Activated CD8-positive, alpha-beta memory T cell treated with anti-CD3 and anti-CD28 coated beads, Interleukin-2, amount 10 ng/mL, durations not matched to agents 7 days and 5 days (primary cell): ENCODE measurements at regions not wholly inside any gene's neighbourhood (a gene's known extent, or its start where the extent isn't known, plus 50 kb on each side); places are given as distances from the start of the nearest gene placed in this dataset.

Experiments used
- ATAC-seq: fragments of 150-1000 bp; cut with Tn5 transposase; one replicate; pipeline ENCODE4 v1.10.0; 2021; ENCODE audit warnings: moderate library complexity
- CTCF ChIA-PET: fragments of 350-600 bp; sonication (Branson Sonifier 250); formaldehyde crosslinking; loops from one replicate; lab custom pipeline; 2021; ENCODE audit warnings: antibody characterized with exemption; lab: Charles Lee
- DNase-seq: peaks from one replicate; pipeline ENCODE4 v3.0.0-alpha.2; 2020
- H3K27ac Mint-ChIP-seq: one replicate; pipeline ENCODE4 v1.8.0; 2021; ENCODE audit warnings: mild to moderate bottlenecking, mixed read lengths
- H3K27me3 Mint-ChIP-seq: one replicate; pipeline ENCODE4 v1.8.0; 2021; ENCODE audit warnings: mixed read lengths
- H3K36me3 Mint-ChIP-seq: one replicate; pipeline ENCODE4 v1.8.0; 2021; ENCODE audit warnings: mild to moderate bottlenecking, mixed read lengths
- H3K4me1 Mint-ChIP-seq: one replicate; pipeline ENCODE4 v1.8.0; 2021; ENCODE audit warnings: mixed read lengths
- H3K4me3 Mint-ChIP-seq: one replicate; pipeline ENCODE4 v1.8.0; 2021; ENCODE audit warnings: mild to moderate bottlenecking, moderate library complexity, mixed read lengths
- H3K9me3 Mint-ChIP-seq: one replicate; pipeline ENCODE4 v1.8.0; 2022; ENCODE audit warnings: low read depth, mixed read lengths

GRCh38 chr12:87930033-87930432, 99.2 kb downstream of the C12orf50 start:
- ATAC-seq (no peak), DNase-seq (no peak)
- CTCF ChIA-PET, result no interaction called here
- Mint-ChIP-seq H3K27ac (no peak overlapping the region), H3K9me3 (no peaks in the 10 kb centered on the region), H3K27me3 (no peaks in the 10 kb centered on the region), H3K36me3 (no peaks in the 10 kb centered on the region), H3K4me3 (no peak overlapping the region), H3K4me1 (no peaks in the 10 kb centered on the region)

- no peak overlapping the region for H3K27ac Mint-ChIP-seq
- H3K27me3 Mint-ChIP-seq, result no peaks in the 10 kb centered on the region
- CTCF ChIA-PET, result no interaction called here
- DNase-seq, result no peak
- no peak for ATAC-seq
- H3K9me3 Mint-ChIP-seq, result no peaks in the 10 kb centered on the region
- H3K4me3 Mint-ChIP-seq, result no peak overlapping the region
- H3K4me1 Mint-ChIP-seq, result no peaks in the 10 kb centered on the region
- H3K36me3 Mint-ChIP-seq, result no peaks in the 10 kb centered on the region
Observed at GRCh38 chr12:87929346-87929745, 99.9 kb downstream of the C12orf50 start.

GRCh38 chr12:87928031-87928430, 101.2 kb downstream of the C12orf50 start:
- H3K27me3 Mint-ChIP-seq, result no peaks in the 10 kb centered on the region
- no peak for DNase-seq
- CTCF ChIA-PET, result no interaction called here
- no peak overlapping the region for H3K27ac Mint-ChIP-seq
- H3K4me1 Mint-ChIP-seq, result no peaks in the 10 kb centered on the region
- no peak overlapping the region for H3K4me3 Mint-ChIP-seq
- no peaks in the 10 kb centered on the region for H3K9me3 Mint-ChIP-seq
- no peak for ATAC-seq
- no peaks in the 10 kb centered on the region for H3K36me3 Mint-ChIP-seq

- no peak overlapping the region for H3K27ac Mint-ChIP-seq
- no peaks in the 10 kb centered on the region for H3K27me3 Mint-ChIP-seq
- no peaks in the 10 kb centered on the region for H3K4me1 Mint-ChIP-seq
- H3K9me3 Mint-ChIP-seq, result no peaks in the 10 kb centered on the region
- CTCF ChIA-PET, result no interaction called here
- no peaks in the 10 kb centered on the region for H3K36me3 Mint-ChIP-seq
- H3K4me3 Mint-ChIP-seq, result no peak overlapping the region
- DNase-seq, result no peak
- ATAC-seq, result no peak
Observed at GRCh38 chr12:87925021-87925420, 104.2 kb downstream of the C12orf50 start.

- no peaks in the 10 kb centered on the region for H3K27me3 Mint-ChIP-seq
- DNase-seq (no peak), ATAC-seq (no peak)
- no peak overlapping the region for H3K4me3 Mint-ChIP-seq
- H3K36me3 Mint-ChIP-seq, result no peaks in the 10 kb centered on the region
- no peaks in the 10 kb centered on the region for H3K4me1 Mint-ChIP-seq
- no peak overlapping the region for H3K27ac Mint-ChIP-seq
- CTCF ChIA-PET, result no interaction called here
- no peaks in the 10 kb centered on the region for H3K9me3 Mint-ChIP-seq
Observed at GRCh38 chr12:87924149-87924548, 105.1 kb downstream of the C12orf50 start.

- no peaks in the 10 kb centered on the region for H3K9me3 Mint-ChIP-seq
- no peak overlapping the region for H3K27ac Mint-ChIP-seq
- no peaks in the 10 kb centered on the region for H3K4me1 Mint-ChIP-seq
- no peak overlapping the region for H3K4me3 Mint-ChIP-seq
- CTCF ChIA-PET, result no interaction called here
- H3K36me3 Mint-ChIP-seq, result no peaks in the 10 kb centered on the region
- no peak for ATAC-seq
- no peak for DNase-seq
- H3K27me3 Mint-ChIP-seq, result no peaks in the 10 kb centered on the region
Observed at GRCh38 chr12:87923361-87923760, 105.8 kb downstream of the C12orf50 start.

- H3K36me3 Mint-ChIP-seq, result no peaks in the 10 kb centered on the region
- no peaks in the 10 kb centered on the region for H3K4me1 Mint-ChIP-seq
- no peak for DNase-seq
- no peak for ATAC-seq
- H3K27me3 Mint-ChIP-seq, result no peaks in the 10 kb centered on the region
- no peak overlapping the region for H3K4me3 Mint-ChIP-seq
- no peaks in the 10 kb centered on the region for H3K9me3 Mint-ChIP-seq
- CTCF ChIA-PET, result no interaction called here
- no peak overlapping the region for H3K27ac Mint-ChIP-seq
Observed at GRCh38 chr12:87922736-87923135, 106.5 kb downstream of the C12orf50 start.

- CTCF ChIA-PET, result no interaction called here
- no peaks in the 10 kb centered on the region for H3K4me1 Mint-ChIP-seq
- no peaks in the 10 kb centered on the region for H3K27me3 Mint-ChIP-seq
- H3K9me3 Mint-ChIP-seq, result no peaks in the 10 kb centered on the region
- no peak for DNase-seq
- no peaks in the 10 kb centered on the region for H3K36me3 Mint-ChIP-seq
- no peak overlapping the region for H3K4me3 Mint-ChIP-seq
- ATAC-seq, result no peak
- no peak overlapping the region for H3K27ac Mint-ChIP-seq
Observed at GRCh38 chr12:87921621-87922020, 107.6 kb downstream of the C12orf50 start.

- H3K36me3 Mint-ChIP-seq, result no peaks in the 10 kb centered on the region
- H3K27ac Mint-ChIP-seq, result no peak overlapping the region
- H3K4me1 Mint-ChIP-seq, result no peaks in the 10 kb centered on the region
- CTCF ChIA-PET, result no interaction called here
- no peaks in the 10 kb centered on the region for H3K27me3 Mint-ChIP-seq
- H3K4me3 Mint-ChIP-seq, result no peak overlapping the region
- no peak for ATAC-seq
- H3K9me3 Mint-ChIP-seq, result no peaks in the 10 kb centered on the region
- DNase-seq, result no peak
Observed at GRCh38 chr12:87920139-87920538, 109.1 kb downstream of the C12orf50 start.

GRCh38 chr12:87901457-87901856, 127.7 kb downstream of the C12orf50 start:
- Mint-ChIP-seq H3K4me1 (no peaks in the 10 kb centered on the region), H3K9me3 (no peaks in the 10 kb centered on the region), H3K36me3 (no peaks in the 10 kb centered on the region), H3K27me3 (no peaks in the 10 kb centered on the region), H3K4me3 (no peak overlapping the region), H3K27ac (no peak overlapping the region)
- ATAC-seq, result no peak
- no peak for DNase-seq
- CTCF ChIA-PET, result no interaction called here

GRCh38 chr12:87897662-87898061, 131.5 kb downstream of the C12orf50 start:
- DNase-seq, result no peak
- H3K27me3 Mint-ChIP-seq, result no peaks in the 10 kb centered on the region
- no peak for ATAC-seq
- H3K27ac Mint-ChIP-seq, result no peak overlapping the region
- H3K4me1 Mint-ChIP-seq, result no peaks in the 10 kb centered on the region
- H3K36me3 Mint-ChIP-seq, result no peaks in the 10 kb centered on the region
- CTCF ChIA-PET, result no interaction called here
- H3K9me3 Mint-ChIP-seq, result no peaks in the 10 kb centered on the region
- no peak overlapping the region for H3K4me3 Mint-ChIP-seq

GRCh38 chr12:87883806-87884205, 145.4 kb downstream of the C12orf50 start:
- no peak for DNase-seq
- Mint-ChIP-seq H3K36me3 (no peaks in the 10 kb centered on the region), H3K27me3 (no peaks in the 10 kb centered on the region), H3K4me3 (no peak overlapping the region), H3K4me1 (no peaks in the 10 kb centered on the region), H3K9me3 (no peaks in the 10 kb centered on the region), H3K27ac (no peak overlapping the region)
- ATAC-seq, result no peak
- CTCF ChIA-PET, result no interaction called here

- Mint-ChIP-seq H3K27ac (no peak overlapping the region), H3K27me3 (no peaks in the 10 kb centered on the region), H3K4me1 (no peaks in the 10 kb centered on the region), H3K4me3 (no peak overlapping the region), H3K9me3 (peaks cover 2% of the 10 kb centered on the region), H3K36me3 (no peaks in the 10 kb centered on the region)
- DNase-seq, result no peak
- no peak for ATAC-seq
- CTCF ChIA-PET, result no interaction called here
Observed at GRCh38 chr12:87879141-87879540, 150.1 kb downstream of the C12orf50 start.

- no peaks in the 10 kb centered on the region for H3K27me3 Mint-ChIP-seq
Observed at GRCh38 chr12:87870493-87871460, 158.4 kb downstream of the C12orf50 start.

More at GRCh38 chr12:87870493-87871460, 158.4 kb downstream of the C12orf50 start:
- CTCF ChIA-PET, result no interaction called here
- ATAC-seq (no peak), DNase-seq (no peak)
- no peak overlapping the region for H3K4me3 Mint-ChIP-seq
- H3K36me3 Mint-ChIP-seq, result no peaks in the 10 kb centered on the region
- no peaks in the 10 kb centered on the region for H3K9me3 Mint-ChIP-seq
- no peak overlapping the region for H3K27ac Mint-ChIP-seq
- no peaks in the 10 kb centered on the region for H3K4me1 Mint-ChIP-seq
